A549 (cell line): ENCODE measurements at regions not wholly inside any gene's neighbourhood (a gene's known extent, or its start where the extent isn't known, plus 50 kb on each side); places are given as distances from the start of the nearest gene placed in this dataset.

Experiments used
- ATAC-seq, 2 experiments: fragments of 200-7000 bp in 1 of 2; fragments of >200 bp in 1 of 2; cut with Nextera tagmentation in 1 of 2; cut with Tn5 transposase in 1 of 2; 3 replicates each; pipeline versions ENCODE4 v1.8.0 to v1.9.1; 2018 to 2020; ENCODE audit warnings: mild to moderate bottlenecking in 1 of 2, moderate library complexity in 1 of 2
- CTCF ChIA-PET: fragments of 300-600 bp; sonication (Branson Sonifier 250); formaldehyde crosslinking; extraction: SDS; loops from one replicate; lab custom pipeline; 2021; ENCODE audit warnings: antibody characterized with exemption, inconsistent platforms; lab: Yijun Ruan, JAX
- POLR2A ChIA-PET: fragments of 350-600 bp; formaldehyde crosslinking; extraction: SDS; loops from one replicate; lab custom pipeline; 2021; ENCODE audit warnings: antibody characterized with exemption, inconsistent platforms; lab: Yijun Ruan, JAX
- DNase-seq, 2 experiments: peaks; one replicate each; pipeline versions ENCODE4 v3.0.0 to v3.0.0-alpha.2; 2011 to 2016; ENCODE audit warnings: low read depth in 1 of 2, low spot score in 1 of 2
- FAIRE-seq: peaks from 2 replicates; lab custom pipeline; 2011; peaks lifted over from hg19 to GRCh38; lab: Jason Lieb, UNC
- H3K27ac ChIP-seq, 2 experiments: fragments of >200 bp; sonication (Bioruptor Twin); formaldehyde crosslinking; 3 replicates each; pipeline ENCODE4 v1.5.1; 2016 to 2017
- H3K4me1 ChIP-seq: fragments of >200 bp; sonication (Bioruptor Twin); formaldehyde crosslinking; 3 replicates; pipeline ENCODE4 v1.6.1; 2016
- H3K4me2 ChIP-seq: fragments of >200 bp; sonication (Bioruptor Twin); formaldehyde crosslinking; 3 replicates; pipeline ENCODE4 v1.6.1; 2016
- H3K4me3 ChIP-seq: fragments of >200 bp; sonication (Bioruptor Twin); formaldehyde crosslinking; 3 replicates; pipeline ENCODE4 v1.5.1; 2016
- H3K9me3 ChIP-seq: fragments of >200 bp; sonication (Bioruptor Twin); formaldehyde crosslinking; 3 replicates; pipeline ENCODE4 v1.6.1; 2016
- E2F6 ChIP-seq: IDR thresholded peaks from 2 replicates; pipeline ENCODE4 v1.6.1; 2012; ENCODE audit warnings: low read depth, borderline replicate concordance
- EHMT2 ChIP-seq: fragments of 200-600 bp; sonication (generic); IDR thresholded peaks from 2 replicates; pipeline ENCODE4 v1.6.1; 2016; ENCODE audit warnings: antibody characterized with exemption, low read depth, mild to moderate bottlenecking, moderate library complexity
- FOSL2 ChIP-seq, 2 experiments: fragments of 450-650 bp in 1 of 2; fragments of >200 bp in 1 of 2; sonication (Bioruptor Twin) in 1 of 2; formaldehyde crosslinking; IDR thresholded peaks; 2 replicates each; pipeline versions ENCODE4 v1.5.0 to v1.6.1; 2016 to 2020; ENCODE audit warnings: mild to moderate bottlenecking in 1 of 2, moderate library complexity in 1 of 2
- HOXA7 ChIP-seq: fragments of 250-450 bp; sonication (Bioruptor Pico); IDR thresholded peaks from 2 replicates; pipeline ENCODE4 v1.5.0; 2020; ENCODE audit warnings: mild to moderate bottlenecking, moderate library complexity
- HOXB13 ChIP-seq: fragments of 250-450 bp; sonication (Bioruptor Pico); IDR thresholded peaks from 2 replicates; pipeline ENCODE4 v1.5.0; 2020; ENCODE audit warnings: low read depth, mild to moderate bottlenecking, moderate library complexity
- JUN ChIP-seq, 2 experiments: fragments of >200 bp; sonication (Bioruptor Twin); formaldehyde crosslinking; IDR thresholded peaks; 2 replicates in 1 of 2; 3 replicates in 1 of 2; pipeline ENCODE4 v1.6.1; 2016 to 2017
- JUNB ChIP-seq: fragments of >200 bp; sonication (Bioruptor Twin); formaldehyde crosslinking; IDR thresholded peaks from 2 replicates; pipeline ENCODE4 v1.6.1; 2016
- KDM1A ChIP-seq: fragments of 200-600 bp; sonication (generic); IDR thresholded peaks from 2 replicates; pipeline ENCODE4 v1.6.1; 2016; ENCODE audit warnings: low read depth, mild to moderate bottlenecking
- KDM5A ChIP-seq: fragments of 200-600 bp; sonication (generic); IDR thresholded peaks from 2 replicates; pipeline ENCODE4 v1.6.1; 2016; ENCODE audit warnings: antibody characterized with exemption, mild to moderate bottlenecking
- NFE2L2 ChIP-seq: fragments of 150-350 bp; conservative IDR thresholded peaks from 2 replicates; pipeline ENCODE4 v1.6.1; 2014; ENCODE audit warnings: low read length
- PHF8 ChIP-seq: fragments of 200-600 bp; sonication (generic); IDR thresholded peaks from 2 replicates; pipeline ENCODE4 v1.6.1; 2016; ENCODE audit warnings: low read depth, mild to moderate bottlenecking, antibody characterized with exemption, moderate library complexity, borderline replicate concordance
- POLR2AphosphoS2 ChIP-seq: conservative IDR thresholded peaks from 2 replicates; pipeline ENCODE4 v1.6.1; 2012; ENCODE audit warnings: low read length, improper control_type of control experiment, inconsistent platforms
- RNF2 ChIP-seq: fragments of 200-600 bp; sonication (generic); IDR thresholded peaks from 2 replicates; pipeline ENCODE4 v1.6.1; 2016; ENCODE audit warnings: low read depth, mild to moderate bottlenecking, antibody characterized with exemption, moderate library complexity, borderline replicate concordance
- SMC3 ChIP-seq: fragments of >200 bp; sonication (Bioruptor Twin); formaldehyde crosslinking; IDR thresholded peaks from 3 replicates; pipeline ENCODE4 v1.6.1; 2018; ENCODE audit warnings: inconsistent platforms
- ZC3H11A ChIP-seq: fragments of 450-650 bp; IDR thresholded peaks from 2 replicates; pipeline ENCODE4 v1.6.1; 2014; ENCODE audit warnings: antibody characterized with exemption, mild to moderate bottlenecking
- ZFP36 ChIP-seq: fragments of 450-650 bp; IDR thresholded peaks from 2 replicates; pipeline ENCODE4 v1.6.1; 2014; ENCODE audit warnings: borderline replicate concordance; ENCODE audit not compliant: partially characterized antibody
- ZNF302 ChIP-seq: fragments of 250-450 bp; sonication (Bioruptor Pico); IDR thresholded peaks from 2 replicates; pipeline ENCODE4 v1.9.0; 2021; ENCODE audit warnings: inconsistent platforms, mild to moderate bottlenecking, moderate library complexity
- ZSCAN20 ChIP-seq: fragments of 250-450 bp; sonication (Bioruptor Pico); IDR thresholded peaks from 2 replicates; pipeline ENCODE4 v1.8.0; 2022; ENCODE audit warnings: mild to moderate bottlenecking, moderate library complexity
- WGBS: methylation state at CpG from one replicate; pipeline ENCODE4 v1.1.6; 2017; ENCODE audit errors: missing lambda C conversion rate; 5-methylcytosine and 5-hydroxymethylcytosine counted together
- TF ChIP-seq, protein P1 (sequence below): fragments of 200-600 bp; sonication (generic); IDR thresholded peaks from 2 replicates; pipeline ENCODE4 v1.6.1; 2016; ENCODE audit warnings: antibody characterized with exemption, mild to moderate bottlenecking, moderate library complexity
- TF ChIP-seq, protein P2 (sequence below): fragments of >200 bp; sonication (Bioruptor Twin); formaldehyde crosslinking; IDR thresholded peaks from 2 replicates; pipeline ENCODE4 v1.6.1; 2016

- no peak overlapping the region for H3K4me2 ChIP-seq
- 65% methylated on average over 1 of the region's 1 CpG for WGBS
- TF ChIP-seq, protein P1, sequence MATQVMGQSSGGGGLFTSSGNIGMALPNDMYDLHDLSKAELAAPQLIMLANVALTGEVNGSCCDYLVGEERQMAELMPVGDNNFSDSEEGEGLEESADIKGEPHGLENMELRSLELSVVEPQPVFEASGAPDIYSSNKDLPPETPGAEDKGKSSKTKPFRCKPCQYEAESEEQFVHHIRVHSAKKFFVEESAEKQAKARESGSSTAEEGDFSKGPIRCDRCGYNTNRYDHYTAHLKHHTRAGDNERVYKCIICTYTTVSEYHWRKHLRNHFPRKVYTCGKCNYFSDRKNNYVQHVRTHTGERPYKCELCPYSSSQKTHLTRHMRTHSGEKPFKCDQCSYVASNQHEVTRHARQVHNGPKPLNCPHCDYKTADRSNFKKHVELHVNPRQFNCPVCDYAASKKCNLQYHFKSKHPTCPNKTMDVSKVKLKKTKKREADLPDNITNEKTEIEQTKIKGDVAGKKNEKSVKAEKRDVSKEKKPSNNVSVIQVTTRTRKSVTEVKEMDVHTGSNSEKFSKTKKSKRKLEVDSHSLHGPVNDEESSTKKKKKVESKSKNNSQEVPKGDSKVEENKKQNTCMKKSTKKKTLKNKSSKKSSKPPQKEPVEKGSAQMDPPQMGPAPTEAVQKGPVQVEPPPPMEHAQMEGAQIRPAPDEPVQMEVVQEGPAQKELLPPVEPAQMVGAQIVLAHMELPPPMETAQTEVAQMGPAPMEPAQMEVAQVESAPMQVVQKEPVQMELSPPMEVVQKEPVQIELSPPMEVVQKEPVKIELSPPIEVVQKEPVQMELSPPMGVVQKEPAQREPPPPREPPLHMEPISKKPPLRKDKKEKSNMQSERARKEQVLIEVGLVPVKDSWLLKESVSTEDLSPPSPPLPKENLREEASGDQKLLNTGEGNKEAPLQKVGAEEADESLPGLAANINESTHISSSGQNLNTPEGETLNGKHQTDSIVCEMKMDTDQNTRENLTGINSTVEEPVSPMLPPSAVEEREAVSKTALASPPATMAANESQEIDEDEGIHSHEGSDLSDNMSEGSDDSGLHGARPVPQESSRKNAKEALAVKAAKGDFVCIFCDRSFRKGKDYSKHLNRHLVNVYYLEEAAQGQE: no peak
- TF ChIP-seq ZC3H11A (no peak), ZNF302 (no peak), PHF8 (no peak), HOXA7 (CRISPR knock-in tag) (no peak), EHMT2 (no peak), FOSL2 (IDR thresholded peaks at IDR 0.05) (no peak), FOSL2 (CRISPR knock-in tag; IDR thresholded peaks at IDR 0.05) (no peak), E2F6 (no peak), ZFP36 (no peak), ZSCAN20 (CRISPR knock-in tag) (no peak), KDM5A (no peak), SMC3 (no peak), RNF2 (no peak), JUN (IDR thresholded peaks at IDR 0.05) (no peak), KDM1A (no peak), NFE2L2 (no peak), JUNB (no peak), POLR2AphosphoS2 (no peak)
- TF ChIP-seq, protein P2, sequence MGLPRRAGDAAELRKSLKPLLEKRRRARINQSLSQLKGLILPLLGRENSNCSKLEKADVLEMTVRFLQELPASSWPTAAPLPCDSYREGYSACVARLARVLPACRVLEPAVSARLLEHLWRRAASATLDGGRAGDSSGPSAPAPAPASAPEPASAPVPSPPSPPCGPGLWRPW: no peak
- no peak for FAIRE-seq
- H3K9me3 ChIP-seq: no peaks in the 10 kb centered on the region
- H3K4me3 ChIP-seq: no peak overlapping the region
- no peak for ATAC-seq
- DNase-seq: no peak
- CTCF ChIA-PET: no interaction called here
- no peaks in the 10 kb centered on the region for H3K4me1 ChIP-seq
- no peak overlapping the region for H3K27ac ChIP-seq
- POLR2A ChIA-PET: no interaction called here
These were observed 915.5 kb upstream of the EPHA5 start for GRCh38 chr4:66585767-66586166.

GRCh38 chr4:66577922-66578321, 907.6 kb upstream of the EPHA5 start:
- no peak for ATAC-seq
- Histone ChIP-seq H3K4me3 (no peak overlapping the region), H3K4me1 (peaks cover 43% of the 10 kb centered on the region), H3K27ac (0 out of 6 replicates have a peak overlapping the region, but pooled peaks of 1 of the 2 experiments have one; percentile 7), H3K4me2 (peak overlapping the region; percentile 25; the same call in 1 of the 3 replicates), H3K9me3 (no peaks in the 10 kb centered on the region)
- FAIRE-seq: no peak
- no peak for DNase-seq
- ChIA-PET POLR2A (no interaction called here), CTCF (no interaction called here)
- 5% methylated on average over 2 of the region's 2 CpGs for WGBS
- TF ChIP-seq HOXB13 (CRISPR knock-in tag) (no peak), FOSL2 (IDR thresholded peaks at IDR 0.05) (no peak), FOSL2 (CRISPR knock-in tag; IDR thresholded peaks at IDR 0.05) (peak; percentile 59)
